ENCODE measurements at regions not wholly inside any gene's neighbourhood (a gene's known extent, or its start where the extent isn't known, plus 50 kb on each side); places are given as distances from the start of the nearest gene placed in this dataset.

DNA sequence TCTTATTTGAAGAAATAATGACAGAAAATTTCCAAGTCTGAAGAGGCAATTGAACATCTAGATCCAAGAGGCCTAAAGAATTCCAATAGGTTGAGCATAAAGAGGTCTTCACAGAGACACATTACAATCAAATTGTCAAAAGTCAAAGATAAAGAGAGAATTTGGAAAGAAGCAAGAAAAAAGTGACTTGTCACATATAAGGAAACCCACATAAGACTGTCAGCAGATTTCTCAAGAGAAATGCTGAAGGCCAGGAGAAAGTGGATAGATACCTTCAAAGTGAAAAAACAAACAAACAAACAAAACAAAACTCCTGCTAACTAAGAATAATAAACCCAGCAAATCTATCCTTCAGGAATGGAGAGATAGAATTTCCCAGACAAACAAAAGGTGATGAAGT, 118.1 kb upstream of the LGR5 start (continued):
- TF ChIP-seq ZC3H8 (IDR thresholded peaks at IDR 0.05) (no peak), RHOXF2B (CRISPR knock-in tag; conservative IDR thresholded peaks at IDR 0.05) (no peak), TCFL5 (CRISPR knock-in tag; conservative IDR thresholded peaks at IDR 0.05) (no peak), TEAD4 (IDR thresholded peaks at IDR 0.05; ENCODE audit: low read length) (no peak), TEAD4 (CRISPR knock-in tag; IDR thresholded peaks at IDR 0.05; ENCODE audit: borderline replicate concordance) (no peak), CBX5 (IDR thresholded peaks at IDR 0.05; ENCODE audit: borderline replicate concordance, low read depth) (peak; percentile 94), HCFC1 (IDR thresholded peaks at IDR 0.05; ENCODE audit: low read depth, low read length) (no peak), ATF7 (IDR thresholded peaks at IDR 0.05) (no peak), NFYB (IDR thresholded peaks at IDR 0.05; ENCODE audit: extremely low read depth, insufficient read length) (no peak), TRIM24 (IDR thresholded peaks at IDR 0.05) (peak in 1 of 2 experiments; percentile 85; a peak in 2 of 4 replicates), GABPB2 (CRISPR knock-in tag; conservative IDR thresholded peaks at IDR 0.05) (no peak), ZNF324 (CRISPR knock-in tag; IDR thresholded peaks at IDR 0.05) (no peak), ZNF3 (CRISPR knock-in tag; IDR thresholded peaks at IDR 0.05) (no peak), CBX3 (IDR thresholded peaks at IDR 0.05; ENCODE audit: borderline replicate concordance in 1 of 2, low read length in 2 of 2) (peak in 1 of 2 experiments; percentile 96; a peak in 2 of 3 replicates), ZFX (CRISPR knock-in tag; IDR thresholded peaks at IDR 0.05) (no peak), NR1H2 (CRISPR knock-in tag; IDR thresholded peaks at IDR 0.05) (no peak), TRIM28 (IDR thresholded peaks at IDR 0.05) (peak; percentile 96; the same call in 1 of the 2 replicates)
- TF ChIP-seq, protein P1, sequence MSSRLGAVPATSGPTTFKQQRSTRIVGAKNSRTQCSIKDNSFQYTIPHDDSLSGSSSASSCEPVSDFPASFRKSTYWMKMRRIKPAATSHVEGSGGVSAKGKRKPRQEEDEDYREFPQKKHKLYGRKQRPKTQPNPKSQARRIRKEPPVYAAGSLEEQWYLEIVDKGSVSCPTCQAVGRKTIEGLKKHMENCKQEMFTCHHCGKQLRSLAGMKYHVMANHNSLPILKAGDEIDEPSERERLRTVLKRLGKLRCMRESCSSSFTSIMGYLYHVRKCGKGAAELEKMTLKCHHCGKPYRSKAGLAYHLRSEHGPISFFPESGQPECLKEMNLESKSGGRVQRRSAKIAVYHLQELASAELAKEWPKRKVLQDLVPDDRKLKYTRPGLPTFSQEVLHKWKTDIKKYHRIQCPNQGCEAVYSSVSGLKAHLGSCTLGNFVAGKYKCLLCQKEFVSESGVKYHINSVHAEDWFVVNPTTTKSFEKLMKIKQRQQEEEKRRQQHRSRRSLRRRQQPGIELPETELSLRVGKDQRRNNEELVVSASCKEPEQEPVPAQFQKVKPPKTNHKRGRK (tag; IDR thresholded peaks at IDR 0.05) = 0 out of 2 replicates have a peak, but pooled peaks have one; percentile 17
